CD4-positive, alpha-beta T cell treated with Interleukin-15 for 1 hour (primary cell): ENCODE measurements at regions not wholly inside any gene's neighbourhood (a gene's known extent, or its start where the extent isn't known, plus 50 kb on each side); places are given as distances from the start of the nearest gene placed in this dataset.

Source experiments
- DNase-seq: peaks from one replicate; pipeline ENCODE4 v3.0.0-alpha.2; 2020

GRCh38 chr1:10848109-10848684 lies 51.8 kb upstream of the CASZ1 start:
- no peak for DNase-seq

- no peak for DNase-seq
Observed at GRCh38 chr1:10850026-10850425, 53.6 kb upstream of the CASZ1 start.

GRCh38 chr1:10851024-10852013 lies 54.9 kb upstream of the CASZ1 start:
- DNase-seq: no peak

GRCh38 chr1:10852018-10852417 lies 55.6 kb upstream of the CASZ1 start:
- no peak for DNase-seq

- no peak for DNase-seq
Observed at GRCh38 chr1:10852486-10852885, 56.0 kb upstream of the CASZ1 start.

- no peak for DNase-seq
Observed at GRCh38 chr1:10852998-10853520, 56.6 kb upstream of the CASZ1 start.

GRCh38 chr1:10853701-10854100 lies 57.3 kb upstream of the CASZ1 start:
- no peak for DNase-seq

GRCh38 chr1:10854856-10855459 lies 58.5 kb upstream of the CASZ1 start:
- no peak for DNase-seq

- DNase-seq: no peak
Observed at GRCh38 chr1:10856176-10856683, 59.8 kb upstream of the CASZ1 start.

GRCh38 chr1:10856863-10857598 lies 60.6 kb upstream of the CASZ1 start:
- DNase-seq: no peak

- DNase-seq: no peak
Observed at GRCh38 chr1:10857687-10858086, 61.2 kb upstream of the CASZ1 start.

- no peak for DNase-seq
Observed at GRCh38 chr1:10860218-10860617, 63.8 kb upstream of the CASZ1 start.

- DNase-seq: no peak
Observed at GRCh38 chr1:10860682-10861081, 64.2 kb upstream of the CASZ1 start.

- no peak for DNase-seq
Observed at GRCh38 chr1:10861822-10862221, 65.4 kb upstream of the CASZ1 start.

- no peak for DNase-seq
Observed at GRCh38 chr1:10862743-10863335, 66.4 kb upstream of the CASZ1 start.

- DNase-seq: no peak
Observed at GRCh38 chr1:10863886-10864285, 67.4 kb upstream of the CASZ1 start.

GRCh38 chr1:10864776-10865175 lies 68.3 kb upstream of the CASZ1 start:
- no peak for DNase-seq

- no peak for DNase-seq
Observed at GRCh38 chr1:10865518-10866320, 69.3 kb upstream of the CASZ1 start.

GRCh38 chr1:10866321-10867093 lies 70.1 kb upstream of the CASZ1 start:
- DNase-seq: no peak

GRCh38 chr1:10867138-10867721 lies 70.8 kb upstream of the CASZ1 start:
- DNase-seq: peak; percentile 52
